ENCODE measurements at regions not wholly inside any gene's neighbourhood (a gene's known extent, or its start where the extent isn't known, plus 50 kb on each side); places are given as distances from the start of the nearest gene placed in this dataset.

DNA sequence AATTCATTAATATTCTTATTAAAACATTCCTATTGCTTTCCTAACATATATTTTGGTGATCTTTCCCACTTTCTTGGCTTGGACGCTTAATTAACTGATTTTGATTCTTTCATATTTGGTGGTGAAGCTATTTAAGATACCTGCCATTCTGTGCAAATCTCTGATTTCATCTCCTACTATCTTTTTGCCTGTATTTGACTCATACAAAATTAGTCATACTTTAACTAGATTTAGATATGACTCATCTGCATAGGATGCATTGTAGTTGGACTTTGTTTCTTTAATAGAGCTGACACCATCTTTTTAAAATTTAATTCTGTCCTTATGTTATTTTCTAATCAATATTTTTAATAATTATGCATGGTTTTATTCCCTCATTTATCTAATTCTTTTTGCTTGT, 93.8 kb upstream of the PLPPR4 start:
- no peak for DNase-seq

DNA sequence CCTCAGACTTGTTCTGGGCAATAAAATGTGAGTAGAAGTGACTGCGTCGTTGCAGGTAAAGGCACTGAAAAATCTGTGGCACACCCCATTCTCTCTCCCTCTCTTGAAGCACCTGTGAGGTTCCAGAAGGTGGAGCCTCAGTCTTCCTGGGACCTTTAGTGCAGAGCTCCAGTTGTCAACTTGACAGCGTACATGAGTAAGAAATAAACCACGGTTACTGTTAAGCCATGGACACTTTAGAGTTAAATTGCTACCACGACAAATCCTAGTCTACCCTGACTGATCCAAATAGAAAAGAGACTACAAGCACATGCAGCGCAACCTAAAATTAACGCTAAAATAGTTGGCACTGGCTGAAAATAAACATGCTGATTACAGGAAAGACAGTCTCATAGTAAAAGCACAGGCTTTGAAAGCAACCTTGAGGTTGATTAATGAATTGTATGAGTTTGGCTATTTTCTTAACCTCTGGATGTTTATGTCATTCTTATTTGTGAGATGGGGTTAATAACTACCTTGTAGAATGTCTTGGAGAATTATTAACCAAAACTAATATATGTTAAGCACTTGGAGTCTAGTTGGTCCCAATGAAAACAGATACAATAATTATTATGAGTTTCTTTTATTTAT, 93.0 kb upstream of the PLPPR4 start:
- DNase-seq, result no peak

DNA sequence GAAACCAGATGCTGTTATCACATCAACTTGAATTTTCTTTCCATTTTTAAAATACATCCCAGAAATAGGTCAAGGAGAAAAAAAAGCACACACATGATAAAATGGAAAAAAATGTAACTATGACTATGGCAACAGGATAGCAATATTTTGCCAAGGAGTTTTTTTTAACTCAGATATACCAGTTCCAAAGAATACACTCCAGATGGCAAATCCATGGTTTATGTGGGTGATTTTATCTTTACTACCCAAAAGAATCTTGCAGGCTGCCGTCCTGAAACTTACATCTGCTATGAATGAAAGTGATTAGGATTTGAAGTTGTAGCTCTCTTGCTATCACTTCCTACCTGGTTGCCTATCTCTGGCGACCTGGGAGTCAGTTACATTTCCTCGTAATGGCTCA, 91.0 kb upstream of the PLPPR4 start:
- no peak for DNase-seq

DNA sequence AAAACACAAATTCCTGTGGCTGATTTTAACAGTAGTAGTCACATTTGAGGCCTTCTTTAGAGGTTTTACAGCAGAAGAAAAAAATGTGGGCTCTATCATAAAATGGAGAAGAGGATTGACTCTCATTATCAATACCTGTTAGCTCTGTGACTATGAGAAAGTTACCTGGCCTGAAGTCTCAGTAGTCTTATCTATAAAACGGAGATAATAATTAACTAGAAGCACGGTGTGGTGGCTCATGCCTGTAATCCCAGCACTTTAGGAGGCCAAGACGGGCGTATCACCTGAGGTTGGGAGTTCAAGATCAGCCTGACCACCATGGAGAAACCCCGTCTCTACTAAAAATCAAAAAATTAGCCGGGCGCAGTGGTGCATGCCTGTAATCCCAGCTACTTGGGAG, 90.4 kb upstream of the PLPPR4 start:
- no peak for DNase-seq

DNA sequence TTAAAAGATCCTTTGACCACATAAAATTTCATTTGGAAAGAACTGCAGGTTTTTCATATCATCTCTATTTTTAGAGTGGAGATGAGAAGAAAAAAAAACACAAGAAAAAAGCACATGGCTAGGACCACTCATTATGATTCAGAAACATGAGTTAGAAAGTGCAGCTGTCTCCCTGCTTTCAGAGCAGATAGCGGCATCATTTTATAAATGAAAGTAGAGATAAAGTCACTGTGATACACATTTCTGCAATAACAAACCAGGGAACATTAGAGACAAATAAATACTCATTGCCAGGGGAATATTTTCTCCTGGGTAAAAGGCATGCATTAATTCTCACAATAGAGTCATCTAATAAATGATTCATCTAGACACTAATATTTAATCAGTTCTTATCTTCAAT, 87.5 kb upstream of the PLPPR4 start:
- no peak for DNase-seq

DNA sequence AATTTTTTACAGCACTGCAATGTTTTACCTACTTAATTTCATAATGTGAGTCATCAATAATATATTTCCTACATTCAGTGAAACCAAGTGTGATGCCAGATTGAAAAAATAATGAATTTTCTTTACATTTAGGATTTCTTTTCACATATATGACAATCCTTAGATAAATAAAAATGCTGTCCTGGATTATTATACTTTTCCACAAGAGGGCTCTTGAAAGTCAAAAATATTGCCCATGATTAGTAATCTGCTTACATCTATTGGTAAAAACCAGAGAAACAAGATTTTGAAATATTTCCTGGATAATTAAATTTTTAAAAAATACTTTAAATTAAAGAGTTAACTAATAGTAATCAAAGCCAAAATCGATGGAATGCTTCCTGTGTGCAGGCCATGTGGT, 86.8 kb upstream of the PLPPR4 start:
- DNase-seq, result no peak

DNA sequence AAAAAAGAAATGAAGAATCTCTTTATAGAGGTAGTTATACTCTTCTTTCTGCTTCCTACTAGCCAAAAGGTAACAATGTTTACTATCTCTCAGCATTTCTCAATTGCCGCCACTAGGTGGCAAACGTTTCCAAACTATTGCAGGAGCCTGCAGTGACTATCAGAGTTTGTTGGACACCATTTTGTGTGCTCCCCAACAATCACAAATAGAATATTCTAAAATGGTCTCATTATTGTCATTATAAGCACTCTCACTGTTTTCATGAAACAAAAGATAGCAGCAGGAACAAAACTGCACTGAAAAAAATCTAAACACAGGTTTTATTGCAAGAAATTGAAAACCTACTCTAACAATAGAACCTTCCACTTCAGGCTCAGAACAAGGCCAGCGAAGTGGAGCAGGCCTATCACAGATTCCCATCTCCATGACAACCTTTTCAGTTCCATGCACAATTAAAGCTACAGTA, 83.9 kb upstream of the PLPPR4 start:
- peak; percentile 86 for DNase-seq

DNA sequence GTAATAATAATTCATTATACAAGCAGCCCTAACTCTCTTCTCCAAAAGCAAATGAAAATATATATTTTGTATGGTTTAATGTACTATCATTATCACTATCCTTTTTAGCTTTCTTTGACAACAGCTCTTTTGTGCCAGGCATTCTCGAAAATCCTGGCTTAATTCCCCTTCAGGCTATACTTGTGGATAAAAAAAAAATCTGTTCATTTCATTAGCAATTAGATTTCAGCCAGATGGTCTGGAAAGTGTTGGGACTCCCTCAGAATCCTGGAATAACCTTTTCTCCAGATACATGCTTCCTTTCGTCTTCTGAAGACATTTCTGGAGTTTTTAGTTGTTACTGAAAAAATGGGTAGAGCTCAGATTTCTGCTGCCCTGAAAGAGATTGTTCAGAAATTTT, 83.4 kb upstream of the PLPPR4 start:
- no peak for DNase-seq

DNA sequence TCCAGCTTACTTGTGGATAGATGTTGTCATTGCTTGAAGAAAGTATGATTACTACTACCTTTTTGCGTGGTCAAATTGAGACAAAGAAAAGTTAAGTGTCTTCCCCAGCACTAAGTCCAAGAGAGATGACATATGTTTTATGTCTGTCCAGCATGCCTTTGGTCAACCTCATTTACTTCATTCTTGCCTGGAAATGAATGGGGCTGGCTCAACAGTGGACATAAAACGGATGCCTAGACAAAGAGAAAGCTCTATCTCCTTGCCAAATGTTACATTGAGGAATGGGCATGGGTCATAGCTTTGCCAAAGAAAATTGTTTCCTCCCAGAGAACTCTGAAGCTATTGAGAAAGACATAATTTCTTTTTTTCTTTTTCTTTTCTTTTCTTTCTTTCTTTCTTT, 82.4 kb upstream of the PLPPR4 start:
- DNase-seq, result no peak

DNA sequence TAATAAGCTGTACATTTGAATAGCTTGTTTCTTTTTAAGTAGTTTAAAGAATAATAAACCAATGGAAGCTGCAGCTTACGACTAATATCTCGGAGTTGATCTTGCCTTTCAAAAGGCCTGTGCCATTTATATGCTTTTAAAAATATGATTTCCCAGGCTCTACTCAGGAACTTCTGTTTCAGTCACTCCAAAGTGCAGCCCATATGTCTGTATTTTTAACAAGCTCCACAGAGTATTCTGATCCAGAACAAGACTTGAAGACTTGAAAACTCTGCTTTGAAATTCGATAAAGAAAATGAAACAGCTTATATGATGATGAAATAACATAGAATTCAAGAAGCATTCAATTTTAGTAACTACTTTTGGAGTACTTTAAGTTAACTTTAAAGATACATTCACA, 79.1 kb upstream of the PLPPR4 start:
- no peak for DNase-seq

DNA sequence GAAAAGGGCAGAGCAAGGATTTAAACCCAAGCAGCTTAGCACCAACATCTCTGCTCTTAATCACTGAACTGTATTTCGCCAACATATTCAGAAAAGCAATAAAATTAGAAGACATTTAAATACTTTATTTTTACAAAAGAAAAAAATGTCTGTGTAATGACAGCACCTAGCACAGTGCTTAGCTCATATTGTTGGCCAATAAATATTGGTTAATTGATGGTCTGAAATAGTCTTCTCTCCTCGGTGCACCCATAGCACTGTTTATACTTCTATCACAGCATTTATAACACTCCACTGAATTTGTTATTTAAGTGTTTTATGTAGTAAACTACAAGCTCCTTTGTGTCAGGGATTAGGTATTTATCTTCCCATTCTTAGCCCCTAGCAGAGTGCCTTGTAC, 70.9 kb upstream of the PLPPR4 start:
- DNase-seq, result no peak

DNA sequence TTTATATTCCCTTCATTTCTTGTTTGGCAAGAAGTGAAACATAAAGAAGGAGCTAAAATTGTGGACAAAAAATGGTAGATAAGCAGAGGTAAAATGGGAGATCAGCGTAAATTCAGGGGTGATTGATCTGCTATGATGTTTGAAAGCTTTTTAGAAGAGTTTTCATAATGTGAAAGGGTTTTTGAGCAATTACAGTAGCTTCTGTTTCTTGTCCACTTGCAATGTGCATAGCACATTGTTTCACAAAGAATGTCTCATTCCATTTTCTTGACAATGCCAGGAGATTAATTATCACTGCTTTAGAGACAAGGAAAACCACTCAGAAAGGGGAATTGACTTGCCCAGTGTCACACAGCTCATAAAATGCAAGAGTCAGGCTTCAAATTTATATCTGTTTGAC, 65.9 kb upstream of the PLPPR4 start:
- no peak for DNase-seq

DNA sequence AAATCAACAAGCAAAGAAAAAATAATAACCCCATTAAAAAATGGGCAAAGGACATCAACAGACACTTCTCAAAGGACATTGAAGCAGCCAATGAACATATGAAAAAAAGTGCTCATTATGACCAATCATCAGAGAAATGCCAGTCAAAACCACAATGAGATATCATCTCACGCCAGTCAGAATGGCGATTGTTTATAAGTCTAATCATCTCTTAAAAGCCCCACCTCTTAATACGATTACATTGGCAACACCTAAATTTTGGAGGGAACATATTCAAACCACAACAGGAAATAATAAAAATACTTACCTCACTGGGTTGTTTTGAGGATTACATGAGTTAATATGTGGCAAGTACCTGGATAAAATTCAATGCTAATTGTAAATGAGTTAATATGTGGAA, 57.1 kb upstream of the PLPPR4 start:
- DNase-seq, result no peak

All from retina (tissue), 1 donor.